ENCODE measurements at regions not wholly inside any gene's neighbourhood (a gene's known extent, or its start where the extent isn't known, plus 50 kb on each side); places are given as distances from the start of the nearest gene placed in this dataset.

GRCh38 chr20:24236963-24237362 lies 232.5 kb upstream of the SYNDIG1 start:
- Histone ChIP-seq H3K79me2 (ENCODE audit: control insufficient read depth, insufficient read depth, low read length) (no peaks in the 10 kb centered on the region), H3K4me3 (ENCODE audit: control extremely low read depth in 1 of 5, extremely low read depth in 1 of 5, insufficient read depth in 1 of 5, low read depth in 2 of 5, low read length in 4 of 5) (no peak overlapping the region), H3K27me3 (replicated peaks in 1 of 4; ENCODE audit: control extremely low read depth in 1 of 4, control insufficient read depth in 3 of 4, insufficient read depth in 4 of 4, low read length in 3 of 4) (peaks cover 0 to 3% (median 0%) of the 10 kb centered on the region in 4 experiments), H4K20me1 (ENCODE audit: control insufficient read depth, insufficient read depth, low read length, poor library complexity, severe bottlenecking) (no peaks in the 10 kb centered on the region), H3K4me1 (ENCODE audit: control insufficient read depth in 2 of 2, insufficient read depth in 2 of 2, low read length in 2 of 2) (no peaks in the 10 kb centered on the region), H3K27ac (ENCODE audit: low read length in 2 of 2) (no peak overlapping the region), H3K4me2 (replicated peaks; ENCODE audit: low read depth, low read length, poor library complexity, severe bottlenecking) (no peak overlapping the region), H3K36me3 (replicated peaks in 1 of 2; ENCODE audit: control extremely low read depth in 1 of 2, control insufficient read depth in 1 of 2, extremely low read depth in 1 of 2, insufficient read depth in 2 of 2, low read length in 1 of 2) (no peaks in the 10 kb centered on the region), H2AFZ (ENCODE audit: insufficient read depth, low read depth, low read length, poor library complexity, severe bottlenecking) (no peak overlapping the region), H3K9me3 (ENCODE audit: control extremely low read depth in 1 of 3, control insufficient read depth in 2 of 3, insufficient read depth in 1 of 3, low read length in 2 of 3) (no peaks in the 10 kb centered on the region), H3K9ac (ENCODE audit: low read length) (no peak overlapping the region)
- intact Hi-C loops (cut with micrococcal nuclease) = no loop called here
- Mint-ChIP-seq H3K4me3 (no peak overlapping the region), H3K4me1 (no peaks in the 10 kb centered on the region), H3K9me3 (ENCODE audit: insufficient read depth) (no peaks in the 10 kb centered on the region), H3K27ac (no peak overlapping the region), H3K27me3 (peaks cover 13% of the 10 kb centered on the region)
- CTCF ChIA-PET = no interaction called here
- POLR2A ChIA-PET = no interaction called here
- no peak for TF ChIP-seq CTCF (IDR thresholded peaks at IDR 0.05)
- TF ChIP-seq EZH2 (IDR thresholded peaks at IDR 0.05; ENCODE audit: borderline replicate concordance, insufficient read depth, low read depth, low read length, poor library complexity, severe bottlenecking) = no peak
- DNase-seq (no peak), ATAC-seq (ENCODE audit: low read depth) (no peak)
- WGBS (ENCODE audit: insufficient coverage) = 81% methylated on average over 2 of the region's 3 CpGs

GRCh38 chr20:24236201-24236600 lies 233.2 kb upstream of the SYNDIG1 start:
- no peak overlapping the region for H3K9ac ChIP-seq (ENCODE audit: low read length)
- H3K9me3 ChIP-seq (ENCODE audit: control extremely low read depth in 1 of 3, control insufficient read depth in 2 of 3, insufficient read depth in 1 of 3, low read length in 2 of 3) = no peaks in the 10 kb centered on the region
- Mint-ChIP-seq H3K27me3 (peaks cover 13% of the 10 kb centered on the region), H3K27ac (no peak overlapping the region), H3K4me3 (no peak overlapping the region), H3K9me3 (ENCODE audit: insufficient read depth) (no peaks in the 10 kb centered on the region), H3K4me1 (no peaks in the 10 kb centered on the region)
- H4K20me1 ChIP-seq (ENCODE audit: control insufficient read depth, insufficient read depth, low read length, poor library complexity, severe bottlenecking) = no peaks in the 10 kb centered on the region
- POLR2A ChIA-PET = no interaction called here
- no peaks in the 10 kb centered on the region for H3K79me2 ChIP-seq (ENCODE audit: control insufficient read depth, insufficient read depth, low read length)
- H3K36me3 ChIP-seq (replicated peaks in 1 of 2; ENCODE audit: control extremely low read depth in 1 of 2, control insufficient read depth in 1 of 2, extremely low read depth in 1 of 2, insufficient read depth in 2 of 2, low read length in 1 of 2) = no peaks in the 10 kb centered on the region
- no peak overlapping the region for H3K27ac ChIP-seq (ENCODE audit: low read length in 2 of 2)
- H3K4me3 ChIP-seq (ENCODE audit: control extremely low read depth in 1 of 5, extremely low read depth in 1 of 5, insufficient read depth in 1 of 5, low read depth in 2 of 5, low read length in 4 of 5) = no peak overlapping the region
- H3K27me3 ChIP-seq (replicated peaks in 1 of 4; ENCODE audit: control extremely low read depth in 1 of 4, control insufficient read depth in 3 of 4, insufficient read depth in 4 of 4, low read length in 3 of 4) = peaks cover 0 to 3% (median 0%) of the 10 kb centered on the region in 4 experiments
- TF ChIP-seq CTCF (IDR thresholded peaks at IDR 0.05) (no peak), EZH2 (IDR thresholded peaks at IDR 0.05; ENCODE audit: borderline replicate concordance, insufficient read depth, low read depth, low read length, poor library complexity, severe bottlenecking) (no peak)
- DNase-seq = no peak
- no peak overlapping the region for H2AFZ ChIP-seq (ENCODE audit: insufficient read depth, low read depth, low read length, poor library complexity, severe bottlenecking)
- ATAC-seq (ENCODE audit: low read depth) = no peak
- intact Hi-C loops (cut with micrococcal nuclease) = no loop called here
- H3K4me1 ChIP-seq (ENCODE audit: control insufficient read depth in 2 of 2, insufficient read depth in 2 of 2, low read length in 2 of 2) = no peaks in the 10 kb centered on the region
- CTCF ChIA-PET = no interaction called here
- H3K4me2 ChIP-seq (replicated peaks; ENCODE audit: low read depth, low read length, poor library complexity, severe bottlenecking) = no peak overlapping the region
- 89% methylated on average over 4 of the region's 8 CpGs for WGBS (ENCODE audit: insufficient coverage)
